Right lobe of liver (tissue), 4 donors: ENCODE measurements at regions not wholly inside any gene's neighbourhood (a gene's known extent, or its start where the extent isn't known, plus 50 kb on each side); places are given as distances from the start of the nearest gene placed in this dataset.

Experiments
- CTCF ChIP-seq, 4 donors: fragments of 200-600 bp in 3 of 4; fragments of 450-650 bp in 1 of 4; IDR thresholded peaks; one replicate each; pipeline versions ENCODE4 v1.5.1 to v1.8.0; 2016 to 2022; ENCODE audit warnings: antibody characterized with exemption in 4 of 4, mild to moderate bottlenecking in 2 of 4
- POLR2A ChIP-seq: fragments of 450-650 bp; IDR thresholded peaks from one replicate; pipeline ENCODE4 v1.6.1; 2017; ENCODE audit warnings: antibody characterized with exemption, mild to moderate bottlenecking
- donor health status: DM: no; HTN: no; CAD: no.
- donor health status: DM: no; HTN: no; CAD: no.
- donor health status: DM: no; HTN: yes; CAD: no.

GRCh38 chr7:16954321-16954720 lies 72.5 kb upstream of the AGR3 start:
- TF ChIP-seq CTCF (IDR thresholded peaks at IDR 0.05) (no peak), POLR2A (no peak)
